CD4-positive, alpha-beta T cell treated with Interleukin-21 for 1 hour (primary cell): ENCODE measurements at regions not wholly inside any gene's neighbourhood (a gene's known extent, or its start where the extent isn't known, plus 50 kb on each side); places are given as distances from the start of the nearest gene placed in this dataset.

Source experiments
- DNase-seq: peaks from one replicate; pipeline ENCODE4 v3.0.0-alpha.2; 2020

DNA sequence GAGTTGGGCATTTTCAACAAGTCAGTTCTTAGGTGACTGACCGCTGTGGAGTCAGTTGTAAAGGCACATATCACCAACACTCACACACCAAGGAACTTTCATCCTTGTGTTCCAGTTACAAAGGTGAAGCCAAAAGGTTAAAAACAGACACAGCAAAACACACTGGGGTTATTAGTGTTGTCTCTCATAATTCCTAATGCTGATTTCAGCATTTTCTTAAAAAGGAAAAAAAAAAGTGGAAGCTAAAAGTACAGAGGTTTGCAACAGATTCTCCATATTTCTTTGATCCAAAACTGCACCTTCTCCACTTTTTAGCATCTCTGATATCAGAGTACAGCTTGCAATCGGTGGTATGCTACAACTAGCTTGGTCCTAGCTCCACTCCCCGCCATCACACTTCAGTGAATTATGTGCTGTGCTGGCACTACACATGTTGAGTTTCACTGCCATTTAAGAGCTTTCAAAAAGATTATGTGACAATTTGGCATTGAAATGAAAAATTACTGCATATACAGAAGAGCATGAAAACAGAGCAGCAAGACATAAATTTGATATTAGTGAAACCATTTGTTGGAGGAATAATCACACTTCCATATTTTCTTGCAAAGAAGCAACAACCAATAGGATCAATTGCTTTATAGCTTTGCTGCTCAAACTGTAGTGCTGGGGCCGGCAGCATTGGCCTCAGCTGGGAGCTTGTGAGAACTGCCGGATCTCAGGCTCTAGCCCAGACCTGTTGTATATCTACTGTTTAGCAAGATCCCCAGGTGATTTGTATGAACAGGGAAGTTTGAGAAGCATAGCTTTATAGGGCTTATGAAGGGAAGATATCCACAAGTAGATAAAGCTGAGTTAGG is 62.3 kb upstream of the DAPL1 start:
- no peak for DNase-seq

GRCh38 chr2:158733430-158733755 is 61.7 kb upstream of the DAPL1 start:
- DNase-seq, result no peak

DNA sequence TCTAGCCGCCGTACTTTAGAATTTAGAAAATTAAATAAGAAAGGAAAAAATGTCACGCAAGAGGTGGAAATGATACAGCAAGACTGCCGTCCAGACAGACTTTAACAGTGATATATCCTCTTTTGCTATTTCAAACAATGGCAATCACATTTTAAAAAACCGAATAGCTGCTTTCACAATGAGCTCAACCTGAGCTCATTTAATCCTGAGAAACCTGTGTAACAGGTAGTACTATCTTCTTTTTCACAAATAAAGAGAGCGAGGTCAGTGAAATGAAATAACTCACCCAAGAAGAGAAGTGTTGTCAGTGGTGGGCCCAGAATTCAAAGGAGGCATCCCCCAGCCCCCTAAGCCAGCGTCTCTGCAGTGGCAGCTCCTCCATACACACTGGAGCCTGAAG is 60.7 kb upstream of the DAPL1 start:
- DNase-seq, result no peak

- DNase-seq, result no peak
Measured at GRCh38 chr2:158735822-158736580, 59.1 kb upstream of the DAPL1 start.

DNA sequence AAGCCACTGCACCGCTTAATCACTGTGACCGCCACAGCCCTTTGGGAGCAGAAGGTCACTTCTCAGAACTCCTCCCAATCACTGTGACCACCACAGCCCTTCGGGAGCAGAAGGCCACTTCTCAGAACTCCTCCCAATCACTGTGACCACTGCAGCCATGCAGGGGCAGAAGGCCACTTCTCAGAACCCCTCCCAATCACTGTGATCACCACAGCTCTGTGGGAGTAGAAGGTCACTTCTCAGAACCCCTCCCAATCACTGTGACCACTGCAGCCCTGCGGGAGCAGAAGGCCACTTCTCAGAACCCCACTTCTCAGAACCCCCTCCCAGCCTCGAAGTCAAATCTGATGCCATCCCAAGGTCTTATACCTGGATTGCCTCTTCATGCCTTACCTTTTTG is 56.8 kb upstream of the DAPL1 start:
- no peak for DNase-seq

- no peak for DNase-seq
Measured at GRCh38 chr2:158740127-158740526, 55.0 kb upstream of the DAPL1 start.

- no peak for DNase-seq
Measured at GRCh38 chr2:158740621-158741020, 54.5 kb upstream of the DAPL1 start.

DNA sequence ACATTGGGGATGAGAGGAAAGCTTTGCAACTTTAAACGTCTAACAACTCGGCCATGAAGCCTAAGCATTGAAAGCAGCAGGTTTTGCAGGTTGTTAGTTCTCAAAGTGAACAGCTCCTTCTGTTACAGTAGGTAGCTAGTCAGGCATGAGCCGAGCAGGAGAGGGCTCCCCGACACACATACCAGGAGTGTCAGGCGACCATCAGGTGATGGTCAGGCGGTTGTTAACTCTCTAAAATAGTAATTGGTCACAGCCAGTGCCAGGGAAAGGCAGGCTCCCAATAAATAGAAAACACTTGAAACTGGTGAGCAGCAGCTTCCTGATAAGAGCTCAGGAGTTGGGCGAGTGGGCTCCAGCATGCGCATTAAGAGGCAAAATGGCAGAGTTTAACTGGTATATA is 53.5 kb upstream of the DAPL1 start:
- DNase-seq, result no peak

DNA sequence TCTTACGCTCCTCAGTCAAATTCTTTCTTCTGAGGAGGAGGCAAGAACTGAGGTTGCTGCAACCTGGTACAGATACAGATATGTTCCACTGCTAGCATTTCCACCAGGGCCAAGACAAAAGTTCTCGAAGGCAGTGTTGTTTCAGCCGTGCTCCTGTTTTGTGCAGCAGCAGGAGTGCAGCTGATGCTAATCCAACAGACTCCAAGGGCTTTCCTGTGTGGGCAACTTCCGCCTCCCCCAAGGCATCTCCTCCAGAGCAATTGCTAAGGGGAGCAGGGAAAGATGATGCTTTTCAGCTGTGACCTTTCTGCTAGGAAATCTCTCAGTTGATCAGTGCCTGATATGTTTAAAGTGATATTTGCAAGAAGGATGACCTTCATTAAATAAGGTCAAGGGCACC is 52.6 kb upstream of the DAPL1 start:
- no peak for DNase-seq

DNA sequence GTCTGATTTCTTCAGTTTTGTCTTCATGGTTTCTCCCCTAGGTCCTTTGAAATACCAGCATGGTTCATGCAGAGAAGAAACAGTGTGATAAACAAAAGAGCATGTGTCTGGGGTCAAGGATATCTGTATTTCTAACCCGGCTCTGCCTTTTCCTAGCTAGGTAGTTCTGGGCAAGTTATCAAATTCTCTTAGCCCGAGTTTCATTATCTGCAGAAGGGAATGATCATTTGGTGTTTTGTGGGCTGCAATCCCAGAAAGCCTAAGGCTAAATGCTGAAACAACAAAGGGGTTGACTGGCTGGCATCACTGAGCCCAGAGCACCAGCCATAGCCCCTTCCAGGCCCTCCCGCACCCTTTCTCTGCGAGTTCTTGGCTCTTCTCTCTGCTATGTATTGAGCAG is 51.7 kb upstream of the DAPL1 start:
- DNase-seq, result no peak

DNA sequence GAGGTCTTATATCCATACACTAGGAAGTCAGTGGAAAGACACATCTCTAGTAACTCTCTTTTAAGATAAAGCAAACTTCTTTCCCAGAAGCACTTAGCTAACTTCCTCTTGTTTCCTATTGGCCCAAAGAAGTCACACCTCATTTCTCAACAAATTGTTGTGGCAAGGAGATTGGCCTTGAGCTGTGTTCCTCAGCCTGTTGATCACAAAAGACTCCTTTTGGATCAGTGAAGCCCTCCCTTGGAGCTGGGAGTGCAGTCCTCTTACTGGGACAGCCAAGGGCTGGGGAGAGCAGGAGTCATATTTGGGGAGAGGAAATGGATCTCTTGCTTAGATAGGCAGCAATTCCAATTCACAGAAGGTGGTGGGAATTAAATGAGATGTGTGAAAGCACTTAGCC is 51.2 kb upstream of the DAPL1 start:
- no peak for DNase-seq

DNA sequence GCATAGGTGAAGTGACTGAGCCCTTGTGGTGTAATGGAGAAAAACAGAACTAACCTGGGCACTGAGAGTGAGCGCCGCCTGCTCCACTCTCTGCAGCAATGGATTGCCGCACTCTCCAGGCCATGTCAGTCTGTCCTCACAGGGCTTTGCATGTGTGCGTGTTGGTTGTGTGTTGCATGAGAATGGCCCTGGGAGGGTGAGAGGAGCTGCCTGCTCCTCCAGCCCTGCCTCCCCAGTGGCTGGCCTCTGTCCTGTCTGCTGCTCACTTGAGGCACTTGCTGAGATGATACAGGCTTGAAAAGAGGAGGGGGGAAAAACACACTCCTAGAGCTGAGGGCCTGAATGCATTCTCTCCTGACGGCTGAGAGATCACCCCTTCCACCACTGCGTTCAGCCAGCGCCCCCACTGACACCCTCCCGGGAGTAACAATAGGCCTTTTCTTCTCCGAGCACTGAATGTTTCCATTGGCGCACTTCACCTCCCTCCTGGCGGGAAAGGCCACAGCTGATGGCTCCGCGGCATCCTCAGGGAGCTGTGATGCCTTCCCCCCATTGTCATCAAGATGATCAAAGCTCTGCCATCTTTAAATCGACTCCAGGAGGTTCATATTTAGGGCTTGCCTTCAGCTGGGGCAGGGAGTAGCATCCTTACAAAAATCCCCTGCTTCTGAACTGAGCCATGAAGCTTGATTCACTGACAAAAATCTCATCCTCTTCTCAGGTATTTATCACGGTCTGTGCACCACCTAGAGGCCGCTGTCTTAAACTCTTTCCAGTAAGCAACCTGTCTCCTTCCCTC is 49.9 kb upstream of the DAPL1 start:
- DNase-seq, result peak; percentile 25
